HG03066 (cell line): ENCODE measurements at regions not wholly inside any gene's neighbourhood (a gene's known extent, or its start where the extent isn't known, plus 50 kb on each side); places are given as distances from the start of the nearest gene placed in this dataset.

Experiments used
- ATAC-seq: cut with Tn5 transposase; IDR thresholded peaks from one replicate; pipeline ENCODE4 v1.9.1; 2021; ENCODE audit warnings: low read depth; ENCODE audit not compliant: unreplicated experiment

DNA sequence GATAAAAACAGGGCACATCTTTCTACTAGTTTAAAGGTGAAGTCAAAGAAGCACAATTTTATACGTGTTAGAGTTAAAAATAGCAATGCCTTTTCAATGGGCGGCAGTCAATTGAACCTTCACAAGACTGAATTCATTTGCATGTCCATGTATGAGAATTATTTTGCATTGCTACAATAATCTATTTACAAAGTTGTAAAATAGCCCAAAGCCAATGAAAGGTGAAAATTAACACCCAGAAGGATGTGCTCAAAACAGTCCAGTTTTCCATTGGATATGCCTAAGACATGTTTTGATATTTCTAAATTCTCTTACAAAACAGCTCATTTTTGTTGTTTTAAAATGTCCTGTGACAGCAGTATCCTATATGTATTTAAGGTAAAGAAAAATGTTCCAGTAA is 425.1 kb upstream of the SYT4 start:
- no peak for ATAC-seq

DNA sequence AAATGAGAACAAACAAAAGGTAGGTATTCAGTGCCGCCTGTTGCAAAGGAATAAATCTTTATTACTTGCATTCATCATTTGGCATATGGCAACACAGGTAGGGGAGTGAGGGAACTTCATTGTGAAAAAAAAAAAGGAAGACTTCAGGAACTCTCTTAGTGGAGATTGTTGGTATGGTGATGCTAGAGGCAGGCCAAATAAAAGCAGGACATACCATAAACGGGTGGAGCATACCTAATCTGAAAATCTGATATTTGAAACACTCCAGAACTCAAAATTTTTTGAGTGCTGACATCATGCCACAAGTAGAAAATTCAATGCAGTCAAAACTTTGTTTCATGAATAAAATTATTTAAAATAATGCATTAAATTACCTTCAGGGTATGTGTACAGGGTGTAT is 425.8 kb upstream of the SYT4 start:
- no peak for ATAC-seq

DNA sequence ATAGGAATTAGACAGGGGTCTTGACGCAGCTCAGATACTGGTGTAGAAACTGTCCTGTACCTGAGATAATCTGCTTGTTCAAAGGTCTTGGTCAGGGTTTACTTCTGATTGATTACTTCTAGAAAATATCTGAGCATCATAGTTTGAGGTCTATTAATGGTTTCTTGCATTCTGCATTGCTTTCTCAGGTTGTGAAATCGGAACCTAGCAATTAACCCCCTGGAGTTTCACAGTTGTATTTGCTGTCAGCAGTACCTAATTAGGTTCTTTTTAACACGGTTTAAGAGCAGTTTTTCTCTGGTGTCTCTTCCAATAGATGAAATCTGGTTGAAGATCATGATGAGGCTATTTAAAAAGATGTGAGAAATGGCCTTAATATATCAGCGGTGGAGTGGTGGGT is 428.6 kb upstream of the SYT4 start:
- no peak for ATAC-seq

DNA sequence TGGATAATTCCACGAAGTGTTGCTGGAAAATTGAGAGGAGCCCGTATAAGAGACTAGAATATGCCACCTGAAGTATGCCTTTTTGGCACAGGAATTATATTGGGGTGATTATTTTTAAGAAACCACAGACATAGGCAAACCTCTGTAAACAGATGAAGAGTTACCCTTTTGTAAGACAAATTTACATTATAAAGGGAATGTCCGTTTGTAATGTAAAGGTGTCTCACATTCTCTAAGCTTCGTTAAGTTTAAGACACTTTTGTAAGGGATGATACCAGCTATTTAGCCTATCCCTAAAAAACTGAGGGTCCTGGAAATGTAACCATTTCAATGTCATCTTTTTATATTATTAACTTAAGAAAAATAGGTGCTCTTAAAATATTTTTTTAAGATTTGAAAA is 432.8 kb upstream of the SYT4 start:
- no peak for ATAC-seq

DNA sequence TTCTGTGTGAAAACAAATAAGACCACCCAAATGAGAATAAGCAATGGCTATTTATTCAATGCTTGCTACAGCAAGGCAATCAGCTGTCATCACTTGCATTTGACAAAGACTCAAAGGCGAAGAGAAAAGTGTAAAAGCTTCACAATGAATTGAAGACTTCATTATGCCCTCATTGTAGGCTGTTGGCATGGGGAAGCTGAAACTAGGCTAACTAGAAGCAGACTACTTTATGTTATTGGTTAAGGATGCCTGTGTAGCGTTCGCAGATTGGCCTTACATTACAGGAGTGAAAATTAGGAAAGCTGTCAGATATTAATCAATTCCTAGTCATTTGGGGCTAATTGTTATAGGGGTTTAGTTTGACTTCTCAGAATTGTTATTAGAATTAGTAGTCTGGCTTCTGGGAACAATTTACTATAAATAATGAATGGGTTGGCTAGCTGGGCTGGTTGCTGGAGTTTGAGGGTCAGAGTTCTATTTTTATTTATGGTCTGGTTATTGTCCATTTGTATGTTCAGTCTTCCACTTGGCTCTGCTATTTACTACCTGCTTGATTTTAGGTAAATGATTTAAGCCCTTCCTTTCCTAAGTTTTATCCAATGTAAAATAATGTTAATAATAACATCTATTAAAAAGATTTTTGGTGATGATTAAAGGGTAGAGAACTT is 437.2 kb upstream of the SYT4 start:
- no peak for ATAC-seq

DNA sequence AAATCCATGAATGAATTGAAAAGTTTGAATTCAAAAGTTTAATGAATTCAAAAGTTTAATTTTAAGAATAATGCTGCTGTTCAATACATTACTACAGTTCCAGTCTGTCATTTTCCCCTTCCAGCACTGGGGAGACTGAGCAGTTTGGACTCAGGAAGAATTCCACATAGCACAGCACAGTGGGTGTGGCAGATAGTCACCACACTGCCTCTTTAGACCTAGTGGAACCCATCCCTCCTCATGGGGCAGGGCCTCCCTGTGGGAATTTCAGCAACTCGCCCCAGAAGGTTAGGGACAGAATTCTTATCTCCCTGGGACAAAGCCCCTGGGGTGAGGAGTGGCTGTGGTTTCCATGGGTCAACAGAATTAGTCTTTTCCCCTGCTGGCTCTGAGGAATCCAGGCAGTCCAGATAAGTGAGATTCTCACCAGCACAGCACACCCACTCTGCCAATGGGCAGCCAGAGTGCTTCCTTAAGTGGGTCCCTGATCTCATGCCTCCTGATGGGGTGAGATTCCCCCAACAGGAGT is 442.0 kb upstream of the SYT4 start:
- ATAC-seq, result no peak

DNA sequence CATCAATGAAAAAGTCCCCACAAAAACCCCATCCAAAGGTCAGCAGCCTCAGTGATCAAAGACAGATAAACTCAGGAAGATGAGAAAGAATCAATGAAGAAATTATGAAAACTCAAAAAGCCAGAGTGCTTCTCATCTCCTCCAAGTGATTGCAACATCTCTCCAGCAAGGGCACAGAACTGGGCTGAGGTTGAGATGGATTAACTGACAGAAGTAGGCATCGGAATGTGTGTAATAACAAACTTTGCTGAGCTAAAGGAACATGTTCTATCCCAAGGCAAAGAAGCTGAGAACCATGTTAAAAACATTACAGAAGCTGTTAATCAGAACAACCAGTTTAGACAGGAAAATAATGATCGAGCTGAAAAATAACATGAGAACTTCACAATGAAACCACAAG is 442.8 kb upstream of the SYT4 start:
- no peak for ATAC-seq

DNA sequence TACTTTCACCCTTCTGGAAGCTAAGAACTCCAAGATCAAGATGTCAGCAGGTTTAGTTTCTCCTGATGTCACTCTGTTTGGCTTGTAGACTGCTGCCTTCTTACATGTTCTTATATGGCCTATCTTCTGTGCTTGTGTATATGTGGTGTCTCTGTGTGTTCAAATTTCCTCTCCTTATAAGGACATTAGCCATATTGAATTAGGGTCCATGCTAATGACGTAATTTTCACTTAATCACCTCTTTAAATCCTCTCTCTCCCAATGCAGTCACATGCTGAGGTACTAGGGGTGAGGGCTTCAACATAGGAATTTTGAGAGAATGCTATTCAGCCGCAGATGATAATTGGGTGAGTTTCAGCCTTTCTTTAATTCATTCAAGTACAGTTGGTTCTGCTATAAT is 458.3 kb upstream of the SYT4 start:
- ATAC-seq, result no peak

DNA sequence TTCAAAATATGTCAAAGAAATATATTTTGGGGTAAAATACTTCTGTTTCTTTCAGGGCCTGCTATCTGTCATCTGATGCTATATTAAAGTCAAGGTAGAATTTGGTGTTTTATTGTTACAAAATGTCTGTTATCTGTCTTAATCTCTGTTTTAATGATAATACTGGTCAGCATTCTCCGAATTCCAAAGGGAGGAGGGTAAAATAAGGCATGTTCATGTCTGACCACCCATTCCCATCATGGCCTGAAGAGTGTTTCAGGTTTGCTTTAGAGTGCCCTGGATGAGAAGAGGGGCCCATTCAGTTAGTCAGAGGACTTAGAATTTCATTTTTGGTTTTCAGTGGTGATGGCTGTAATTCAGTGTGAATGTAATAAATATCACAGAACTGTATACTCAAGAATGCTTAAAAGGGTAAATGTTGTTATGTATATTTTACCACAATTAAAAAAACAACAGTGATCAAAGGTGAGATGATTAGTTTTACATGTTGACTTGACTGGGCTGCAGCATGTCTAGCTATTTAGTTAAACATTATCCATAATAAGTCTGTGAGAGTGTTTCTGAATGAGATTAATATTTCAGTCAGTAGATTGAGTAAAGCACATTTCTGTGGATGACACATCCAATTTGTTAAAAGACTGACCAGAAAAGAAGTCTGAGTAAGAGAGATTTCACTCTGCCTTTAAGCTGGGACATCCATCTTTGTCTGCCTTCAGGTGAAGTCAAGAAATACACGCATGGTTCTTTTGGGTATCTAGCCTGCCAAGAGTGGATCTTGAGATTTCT is 467.9 kb upstream of the SYT4 start:
- no peak for ATAC-seq

DNA sequence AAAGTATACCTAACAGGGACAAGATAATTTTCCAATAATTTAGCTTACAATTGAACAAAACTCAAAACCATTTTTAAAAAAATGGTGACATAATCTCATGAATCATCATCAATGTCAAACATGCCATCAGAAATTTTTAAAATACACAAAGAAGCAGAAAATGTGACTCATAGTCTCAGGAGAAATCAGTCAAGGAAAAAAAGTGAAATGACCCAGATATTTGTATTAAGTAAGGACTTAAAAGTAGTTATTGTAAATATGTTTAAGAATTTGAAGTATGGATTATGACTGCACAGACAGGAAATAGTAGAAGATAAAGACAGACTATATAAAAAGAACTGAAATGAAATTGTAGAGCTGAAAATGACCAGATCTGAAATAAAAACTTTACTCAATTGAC is 473.9 kb upstream of the SYT4 start:
- no peak for ATAC-seq

DNA sequence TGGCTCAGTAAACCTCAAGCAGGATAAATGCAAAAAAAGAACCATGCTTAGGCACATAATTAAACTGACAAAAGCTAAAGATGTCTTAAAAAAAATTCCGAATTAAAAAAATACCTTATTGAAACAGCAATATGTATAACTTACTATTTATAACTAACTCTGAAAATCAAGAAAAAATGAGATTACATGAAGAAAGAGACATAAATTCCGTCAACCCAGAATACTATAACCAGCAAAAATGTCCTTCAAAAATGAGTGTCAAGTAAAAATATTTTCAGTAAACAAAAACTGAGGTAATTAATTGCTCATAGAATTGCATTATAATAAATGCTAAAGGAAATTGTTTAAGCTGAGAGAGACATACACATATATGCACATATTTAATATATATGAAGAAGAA is 474.5 kb upstream of the SYT4 start:
- ATAC-seq, result no peak

DNA sequence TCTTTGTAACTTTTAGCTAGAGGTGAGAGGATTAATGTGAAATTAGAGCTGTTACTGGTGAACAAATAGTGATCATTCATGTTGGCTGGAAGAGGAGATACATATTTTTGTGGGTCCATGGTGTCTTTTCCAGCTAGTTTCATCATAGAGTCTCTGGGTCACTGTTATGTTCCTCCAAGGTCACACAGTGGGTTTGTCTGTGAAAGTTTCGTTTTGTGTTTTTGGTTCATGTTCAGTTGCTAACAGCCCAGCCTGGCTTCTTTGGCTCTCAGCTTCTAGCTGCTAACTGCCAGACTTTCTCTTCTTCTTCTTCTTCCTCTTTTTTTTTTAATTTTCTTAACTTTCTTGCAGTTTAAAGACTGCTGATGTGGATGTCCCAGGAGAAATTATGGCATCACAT is 480.0 kb upstream of the SYT4 start:
- no peak for ATAC-seq

DNA sequence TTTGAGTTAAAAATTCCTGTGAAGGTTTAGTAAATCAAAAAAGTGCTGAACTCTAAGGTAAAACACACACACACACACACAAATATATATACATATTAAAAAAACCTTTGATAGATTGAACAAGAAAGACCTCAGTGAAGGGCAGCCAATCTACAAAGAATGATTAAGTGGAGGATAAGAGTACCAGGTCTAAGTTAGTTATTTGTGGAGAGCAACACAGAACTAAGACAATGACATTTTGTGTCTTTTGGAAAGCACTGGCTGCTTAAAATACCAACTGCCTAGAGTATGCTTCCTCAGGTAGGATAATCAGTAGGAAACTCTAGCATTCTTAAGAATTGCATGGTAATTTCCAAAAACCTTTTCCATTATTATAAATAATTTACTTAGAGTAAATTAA is 481.4 kb upstream of the SYT4 start:
- no peak for ATAC-seq

DNA sequence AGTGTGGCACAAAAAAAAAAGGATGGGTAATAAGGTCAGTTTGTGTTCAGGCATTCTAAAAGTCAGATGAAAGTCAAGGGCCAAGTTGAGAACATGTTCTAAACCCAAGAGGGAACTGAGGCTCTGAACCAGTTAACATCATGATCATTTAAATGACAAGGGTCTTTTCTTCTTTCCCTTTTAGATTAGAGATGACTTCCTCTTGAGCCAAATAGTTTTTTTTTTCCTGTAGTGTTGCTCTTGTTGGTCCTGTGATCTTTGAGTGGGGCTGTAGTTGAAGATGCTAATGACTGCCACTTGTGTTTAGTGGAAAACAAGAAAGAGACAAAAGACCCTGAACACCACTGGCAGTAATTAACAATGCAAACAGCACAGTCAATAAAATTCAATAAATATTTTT is 482.7 kb upstream of the SYT4 start:
- ATAC-seq, result no peak

DNA sequence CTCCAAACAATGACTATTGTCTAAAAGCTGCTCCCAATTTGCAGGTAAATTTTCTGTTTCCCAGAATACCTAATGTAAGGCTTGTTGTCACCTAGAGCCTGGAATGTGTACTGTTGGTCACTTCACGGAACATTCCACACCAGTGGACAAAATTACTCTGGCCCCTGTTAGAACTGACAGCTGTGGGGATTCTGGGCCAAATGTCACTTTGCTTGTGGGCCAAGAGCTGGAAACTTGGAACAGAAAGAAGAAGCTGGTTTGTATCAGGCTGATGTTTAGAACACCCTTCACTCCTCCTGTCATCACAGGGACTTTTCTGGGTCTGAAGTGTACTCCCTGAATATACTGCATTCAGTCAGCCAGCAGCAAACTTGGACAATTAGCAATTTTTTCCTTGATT is 495.6 kb upstream of the SYT4 start:
- no peak for ATAC-seq

DNA sequence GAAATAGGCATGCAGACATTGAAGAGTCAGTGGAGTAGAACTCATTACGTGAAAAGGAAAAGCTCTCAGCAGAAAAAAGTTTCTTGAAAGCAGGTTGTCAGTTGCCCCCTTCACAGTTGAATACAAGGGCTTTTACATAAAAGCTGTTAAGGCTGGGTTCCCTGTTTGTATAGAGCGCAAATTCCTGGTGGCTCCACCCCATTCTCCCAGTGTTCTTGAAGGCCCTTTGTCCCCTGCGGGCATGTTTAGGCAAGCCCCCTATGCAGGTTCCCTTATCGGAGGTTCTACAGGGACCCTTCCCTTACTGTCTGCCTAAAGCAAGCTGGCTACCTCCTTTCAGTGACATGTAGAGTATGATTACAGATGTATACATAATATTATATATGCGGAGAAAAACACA is 497.2 kb upstream of the SYT4 start:
- no peak for ATAC-seq

DNA sequence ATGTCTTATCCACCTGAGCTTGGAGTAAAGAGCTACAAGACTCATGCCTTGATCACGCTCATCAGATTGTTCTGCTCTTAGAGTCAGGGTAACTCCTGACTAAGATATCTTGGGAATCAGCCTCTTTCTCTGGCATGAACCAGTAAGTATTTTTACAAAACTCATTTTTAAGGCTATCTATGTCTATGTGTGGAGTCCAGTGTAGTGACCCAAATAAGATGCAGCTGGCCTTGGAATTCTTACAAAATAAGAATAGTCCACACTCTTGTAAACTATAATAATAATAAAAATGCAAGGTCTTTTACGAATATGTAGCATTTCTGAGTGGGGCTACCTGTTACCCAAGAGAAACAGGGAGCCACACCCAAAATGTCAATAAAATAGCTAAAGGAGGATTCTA is 498.3 kb upstream of the SYT4 start:
- ATAC-seq, result no peak

DNA sequence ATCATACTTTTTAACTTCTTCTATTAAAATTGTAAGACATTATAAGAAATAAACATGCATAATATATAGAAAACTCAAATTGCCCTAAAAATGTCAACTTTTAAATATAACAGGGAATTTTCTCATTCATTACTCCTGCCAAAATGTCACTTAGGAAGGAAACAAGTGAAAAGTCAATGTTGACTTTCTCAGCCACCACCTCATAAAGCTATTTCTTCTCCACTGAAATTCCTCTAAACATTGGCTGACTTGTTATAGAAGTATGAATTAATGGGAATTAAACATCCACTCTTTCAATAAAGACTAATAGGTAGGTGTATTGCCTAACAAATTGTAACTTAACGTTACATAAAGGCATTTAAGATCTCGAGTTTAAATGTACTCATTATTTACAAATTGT is 499.7 kb upstream of the SYT4 start:
- no peak for ATAC-seq

DNA sequence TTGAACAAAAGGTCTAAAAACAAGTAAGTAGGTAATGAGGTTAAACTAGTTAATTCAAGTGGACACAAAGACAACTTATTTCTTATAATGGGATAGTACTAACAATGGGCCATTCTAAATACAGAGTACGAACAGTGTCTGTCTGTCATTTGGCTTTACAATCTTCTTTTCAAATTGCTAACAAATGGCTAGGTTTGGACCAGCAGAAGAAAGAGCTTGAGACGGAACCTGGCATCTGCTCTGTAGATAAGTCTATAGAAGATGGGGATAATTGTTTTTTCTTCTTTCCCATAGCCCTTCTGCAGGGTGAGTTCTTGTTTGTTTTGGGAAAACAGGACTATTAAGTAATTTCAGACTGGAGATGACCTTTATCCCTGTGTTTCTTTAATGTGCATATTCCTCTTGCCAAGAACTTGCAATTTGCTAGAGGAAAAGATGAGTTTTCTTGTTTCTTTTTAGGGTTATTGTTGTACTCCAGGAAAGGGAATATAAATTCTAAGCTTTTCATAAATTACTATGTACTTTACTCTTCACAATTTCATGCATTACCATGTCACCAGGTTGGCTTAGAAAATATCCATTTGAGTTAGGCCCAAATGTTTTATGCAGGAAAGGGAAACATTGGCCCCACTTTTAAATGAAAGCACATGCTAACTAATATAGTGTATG is 500.5 kb upstream of the SYT4 start:
- no peak for ATAC-seq

DNA sequence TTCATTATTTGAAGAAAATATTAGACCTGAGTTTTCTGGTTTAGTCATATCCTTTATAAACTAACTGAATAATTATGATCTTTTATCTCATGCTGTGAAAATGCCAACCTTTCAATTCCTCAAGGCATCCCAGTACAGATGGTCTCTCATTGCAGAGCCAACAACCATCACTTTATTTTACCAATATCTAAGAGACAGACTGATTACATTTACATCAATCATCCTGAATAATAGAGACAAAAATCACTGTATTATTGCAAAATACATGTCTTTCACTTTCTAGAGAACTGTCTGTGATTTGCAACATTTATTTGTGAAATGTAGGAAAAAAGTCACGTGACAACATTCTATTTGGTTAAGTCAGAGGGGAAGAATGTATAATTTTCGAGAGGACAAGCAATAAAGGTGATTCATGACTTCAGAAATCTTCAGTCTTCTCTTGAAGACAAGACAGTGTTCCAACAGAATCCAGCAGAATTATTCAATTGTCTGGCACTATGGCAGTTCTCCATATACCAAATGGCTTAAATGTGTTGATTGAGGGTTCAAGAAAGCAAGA is 503.6 kb upstream of the SYT4 start:
- ATAC-seq, result no peak

DNA sequence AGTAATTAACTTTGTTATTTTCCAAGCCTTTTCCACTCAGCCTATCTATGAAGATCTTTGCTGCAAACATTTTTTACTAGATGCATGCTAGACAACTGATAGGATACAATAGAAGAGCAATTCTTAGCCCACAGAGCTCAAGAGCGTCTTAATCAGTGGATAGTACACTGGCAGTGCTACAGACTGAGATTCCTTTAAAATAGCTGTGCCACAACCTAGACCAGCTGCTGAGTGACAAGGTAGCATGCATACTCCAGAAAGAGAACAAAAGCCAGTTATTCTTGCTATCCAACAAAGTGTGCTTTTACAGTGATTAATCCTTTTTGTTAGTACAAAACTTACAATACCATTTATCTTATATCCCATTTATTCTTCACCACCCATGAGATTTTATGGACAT is 507.9 kb upstream of the SYT4 start:
- no peak for ATAC-seq
